ENCODE measurements at regions not wholly inside any gene's neighbourhood (a gene's known extent, or its start where the extent isn't known, plus 50 kb on each side); places are given as distances from the start of the nearest gene placed in this dataset.

- DNase-seq (ENCODE audit: low spot score in 2 of 2): no peak
- H3K4me3 ChIP-seq: no peak overlapping the region
- no peak for TF ChIP-seq POLR2A (IDR thresholded peaks at IDR 0.05)
- TF ChIP-seq CTCF (IDR thresholded peaks at IDR 0.05): no peak
- no peak for TF ChIP-seq EP300 (IDR thresholded peaks at IDR 0.05)
Measured at GRCh38 chr9:25917731-25918362, 239.6 kb upstream of the TUSC1 start.

GRCh38 chr9:25913806-25914205, 235.6 kb upstream of the TUSC1 start:
- no peaks in the 10 kb centered on the region for H3K4me1 ChIP-seq
- H3K4me3 ChIP-seq: no peak overlapping the region
- no peaks in the 10 kb centered on the region for H3K36me3 ChIP-seq
- WGBS, 2 donors: 79 to 84% methylated on average over 4 of the region's 4 CpGs
- DNase-seq (ENCODE audit: low spot score in 2 of 2): no peak
- H3K9me3 ChIP-seq: no peaks in the 10 kb centered on the region
- TF ChIP-seq POLR2A (IDR thresholded peaks at IDR 0.05) (no peak), CTCF (IDR thresholded peaks at IDR 0.05) (no peak), EP300 (IDR thresholded peaks at IDR 0.05) (no peak)
- no peaks in the 10 kb centered on the region for H3K27me3 ChIP-seq
- H3K27ac ChIP-seq: no peak overlapping the region

More at GRCh38 chr9:25917731-25918362, 239.6 kb upstream of the TUSC1 start:
- Histone ChIP-seq H3K4me1 (no peaks in the 10 kb centered on the region), H3K27me3 (no peaks in the 10 kb centered on the region), H3K27ac (no peak overlapping the region), H3K36me3 (no peaks in the 10 kb centered on the region), H3K9me3 (no peaks in the 10 kb centered on the region)

- H3K27me3 ChIP-seq: no peaks in the 10 kb centered on the region
- H3K4me1 ChIP-seq: no peaks in the 10 kb centered on the region
- no peak overlapping the region for H3K27ac ChIP-seq
- no peaks in the 10 kb centered on the region for H3K36me3 ChIP-seq
- 83 to 89% methylated on average over 1 of the region's 1 CpG for WGBS, 2 donors
- H3K9me3 ChIP-seq: no peaks in the 10 kb centered on the region
- no peak for DNase-seq (ENCODE audit: low spot score in 2 of 2)
- TF ChIP-seq POLR2A (IDR thresholded peaks at IDR 0.05) (no peak), EP300 (IDR thresholded peaks at IDR 0.05) (no peak), CTCF (IDR thresholded peaks at IDR 0.05) (no peak)
- H3K4me3 ChIP-seq: no peak overlapping the region
Measured at GRCh38 chr9:25904701-25905100, 226.5 kb upstream of the TUSC1 start.

- no peak for TF ChIP-seq EP300 (IDR thresholded peaks at IDR 0.05)
- no peak for DNase-seq (ENCODE audit: low spot score in 2 of 2)
- 58 to 60% methylated on average over 3 of the region's 3 CpGs for WGBS, 2 donors
- no peak overlapping the region for H3K27ac ChIP-seq
- H3K4me1 ChIP-seq: peaks cover 0 to 4% (median 0%) of the 10 kb centered on the region in 4 donors
- no peaks in the 10 kb centered on the region for H3K36me3 ChIP-seq
- H3K4me3 ChIP-seq: no peak overlapping the region
- peaks cover 0 to 16% (median 0%) of the 10 kb centered on the region in 4 donors for H3K9me3 ChIP-seq
- H3K27me3 ChIP-seq: no peaks in the 10 kb centered on the region
Measured at GRCh38 chr9:25891527-25891926, 213.3 kb upstream of the TUSC1 start.

GRCh38 chr9:25889661-25890060, 211.4 kb upstream of the TUSC1 start:
- Histone ChIP-seq H3K27me3 (no peaks in the 10 kb centered on the region), H3K4me1 (peaks cover 0 to 4% (median 0%) of the 10 kb centered on the region in 4 donors), H3K36me3 (no peaks in the 10 kb centered on the region), H3K9me3 (peaks cover 0 to 12% (median 0%) of the 10 kb centered on the region in 4 donors), H3K27ac (no peak overlapping the region), H3K4me3 (no peak overlapping the region)
- TF ChIP-seq POLR2A (IDR thresholded peaks at IDR 0.05): no peak
- TF ChIP-seq CTCF (IDR thresholded peaks at IDR 0.05): no peak
- no peak for TF ChIP-seq EP300 (IDR thresholded peaks at IDR 0.05)
- no peak for DNase-seq (ENCODE audit: low spot score in 2 of 2)
- 69 to 77% methylated on average over 1 of the region's 1 CpG for WGBS, 2 donors
